Activated CD8-positive, alpha-beta memory T cell treated with anti-CD3 and anti-CD28 coated beads, Interleukin-2, amount 50 U/mL, for 48 hours (primary cell): ENCODE measurements at regions not wholly inside any gene's neighbourhood (a gene's known extent, or its start where the extent isn't known, plus 50 kb on each side); places are given as distances from the start of the nearest gene placed in this dataset.

ENCODE experiments used
- DNase-seq: peaks from one replicate; pipeline ENCODE4 v3.0.0-alpha.2; 2020

DNA sequence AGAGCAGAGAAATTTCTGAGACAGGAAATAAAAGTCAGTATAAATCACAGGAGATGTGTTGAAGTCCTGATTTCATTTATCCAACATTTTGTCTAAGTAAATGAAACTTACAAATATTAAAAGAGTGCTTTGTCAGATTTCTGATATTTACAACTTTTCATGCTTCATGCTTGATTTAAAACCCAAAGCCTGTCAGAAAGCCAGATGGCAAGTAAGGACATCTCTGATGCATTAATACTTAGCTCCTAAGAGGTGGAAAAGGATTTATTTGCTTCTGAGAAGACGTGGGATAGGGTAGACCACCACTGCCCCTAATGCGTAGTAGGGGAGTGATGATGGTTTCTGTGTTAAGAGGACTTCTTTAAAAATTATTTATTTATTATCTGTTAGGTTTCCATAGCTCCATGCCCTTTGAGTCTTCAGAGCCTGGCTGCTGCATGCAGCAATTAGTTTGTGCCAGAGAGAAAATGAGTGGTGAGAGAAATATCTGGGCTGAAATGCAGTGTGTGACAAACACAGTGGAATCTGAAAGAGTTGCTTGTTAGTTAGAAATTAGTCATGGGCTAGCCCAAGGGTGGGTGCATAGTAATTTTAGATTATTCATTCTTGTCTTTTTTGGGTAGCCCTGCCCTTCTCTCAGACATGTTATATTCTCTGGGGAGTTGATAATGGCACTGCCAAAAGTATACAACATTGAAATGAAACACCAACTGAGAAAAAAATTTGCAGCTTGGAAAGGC, 333.8 kb downstream of the C4orf33 start:
- DNase-seq: no peak

DNA sequence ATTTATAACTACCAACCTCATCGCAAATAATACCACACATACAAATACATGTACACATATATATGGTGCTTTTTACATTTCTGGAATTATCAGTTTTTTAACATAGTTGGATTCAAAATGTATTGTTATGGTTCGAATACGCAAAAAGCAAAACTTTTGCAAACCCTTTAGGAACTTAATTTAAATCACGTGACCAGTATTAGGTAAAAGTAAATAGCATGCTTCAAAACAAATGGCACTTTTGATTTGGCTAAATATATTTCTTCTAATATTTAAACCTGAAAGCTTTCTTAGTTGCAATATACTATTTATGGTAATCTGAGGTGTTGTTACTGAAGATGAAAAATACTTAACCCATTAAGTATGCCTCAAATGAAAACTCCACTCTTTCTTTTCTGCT, 341.4 kb downstream of the C4orf33 start:
- no peak for DNase-seq

DNA sequence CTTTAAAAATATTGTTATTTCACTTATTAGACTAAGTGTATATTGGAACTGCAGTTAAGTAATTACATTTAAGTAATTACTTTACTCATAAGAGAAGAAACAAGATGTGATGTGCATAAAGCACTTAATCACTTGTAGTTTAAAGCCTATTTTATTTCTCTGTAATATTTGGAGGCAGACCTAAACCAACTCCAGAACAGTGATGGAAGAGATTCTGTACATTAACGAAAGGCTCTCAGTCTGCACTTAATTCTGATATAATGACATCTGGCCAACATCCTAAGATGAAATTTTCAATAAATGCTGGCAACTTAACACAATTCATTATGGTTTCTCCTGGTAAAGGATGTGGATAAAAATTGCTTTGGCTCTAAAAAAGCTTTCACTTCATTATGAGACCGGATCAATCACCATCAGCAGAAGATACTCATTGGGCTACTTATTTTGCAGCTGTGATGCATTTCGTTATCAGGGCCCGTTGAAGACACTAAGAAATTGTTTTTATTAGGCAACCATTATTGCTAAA, 342.6 kb downstream of the C4orf33 start:
- DNase-seq: no peak

GRCh38 chr4:129446074-129446473, 350.1 kb downstream of the C4orf33 start:
- no peak for DNase-seq

- DNase-seq: no peak
Measured at GRCh38 chr4:129453524-129454200, 357.7 kb downstream of the C4orf33 start.

DNA sequence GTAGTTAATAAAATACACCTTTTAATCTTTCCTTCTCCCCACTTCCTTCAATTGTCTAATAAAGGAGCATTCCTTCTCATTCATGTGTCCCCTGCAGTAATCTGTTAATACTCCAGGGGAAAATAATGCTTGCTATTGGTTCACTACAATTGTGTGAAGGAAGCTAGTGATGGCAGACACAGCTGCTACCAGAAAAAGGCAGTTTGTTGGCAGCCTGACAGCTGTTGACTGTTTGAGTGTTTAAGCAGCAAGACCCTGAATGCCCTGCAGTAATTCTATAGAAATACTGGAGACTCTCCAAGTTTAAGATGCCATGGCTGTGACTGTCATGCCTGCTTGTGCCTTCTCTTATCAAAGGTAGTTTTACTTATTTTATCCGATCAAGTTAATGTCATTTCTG, 359.5 kb downstream of the C4orf33 start:
- no peak for DNase-seq

DNA sequence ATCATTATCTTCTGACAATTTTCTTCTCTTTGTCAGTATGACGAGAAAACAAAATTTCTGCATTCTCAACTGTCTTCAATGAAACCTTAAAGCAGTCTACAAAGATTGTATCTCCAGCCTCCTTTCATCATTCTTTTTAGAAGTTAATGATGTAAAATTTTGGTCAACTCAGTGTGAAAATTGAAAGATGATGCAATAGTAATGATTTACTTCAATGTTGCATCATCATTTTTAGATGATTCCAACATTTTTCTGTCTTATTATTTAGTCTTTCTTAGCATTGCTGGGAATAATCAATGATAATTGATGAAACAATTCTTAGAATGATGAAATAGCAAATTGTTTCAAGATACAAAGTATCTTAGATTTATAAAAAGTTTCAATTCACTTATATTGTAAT, 372.7 kb downstream of the C4orf33 start:
- no peak for DNase-seq

GRCh38 chr4:129474698-129475097, 378.7 kb downstream of the C4orf33 start:
- no peak for DNase-seq

DNA sequence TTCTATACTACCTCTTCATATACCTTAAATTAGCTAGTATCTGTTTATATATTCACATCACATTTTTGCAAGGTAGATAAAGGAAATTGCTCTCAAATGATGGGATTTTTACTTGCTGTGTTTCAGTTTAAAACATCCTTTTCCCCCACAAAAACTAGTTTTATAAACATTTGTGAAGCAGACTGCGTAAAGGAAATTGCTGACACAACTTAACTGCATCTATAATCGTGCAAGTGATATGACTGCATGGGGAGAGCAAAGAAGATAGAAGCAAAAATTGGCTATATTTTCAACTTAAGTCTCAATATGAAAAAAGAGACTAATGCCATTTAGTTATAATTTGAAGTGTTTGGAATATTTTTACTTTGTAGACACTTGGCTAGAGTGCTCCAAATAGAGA, 385.2 kb downstream of the C4orf33 start:
- DNase-seq: no peak

DNA sequence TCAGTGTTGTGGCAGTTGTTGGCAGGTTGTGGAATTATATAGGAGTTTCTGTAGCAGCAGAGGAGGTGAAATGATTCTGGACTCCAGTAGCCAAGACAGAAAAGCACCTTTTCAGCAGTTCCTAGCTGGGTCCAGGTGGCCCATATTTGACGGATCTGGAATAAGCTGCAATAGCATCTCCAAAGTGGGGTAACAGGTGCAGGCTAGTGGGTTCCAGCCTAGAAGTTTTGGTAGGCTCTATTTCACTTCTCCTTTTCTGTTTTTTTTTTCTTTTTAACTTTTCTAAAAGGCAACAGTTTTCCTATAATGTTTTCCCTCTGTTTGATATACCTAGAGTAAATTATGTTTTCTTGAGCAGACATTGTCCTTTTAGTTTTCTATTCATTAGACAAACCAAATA, 392.5 kb downstream of the C4orf33 start:
- DNase-seq: no peak

GRCh38 chr4:129490516-129490915, 394.6 kb downstream of the C4orf33 start:
- DNase-seq: no peak

DNA sequence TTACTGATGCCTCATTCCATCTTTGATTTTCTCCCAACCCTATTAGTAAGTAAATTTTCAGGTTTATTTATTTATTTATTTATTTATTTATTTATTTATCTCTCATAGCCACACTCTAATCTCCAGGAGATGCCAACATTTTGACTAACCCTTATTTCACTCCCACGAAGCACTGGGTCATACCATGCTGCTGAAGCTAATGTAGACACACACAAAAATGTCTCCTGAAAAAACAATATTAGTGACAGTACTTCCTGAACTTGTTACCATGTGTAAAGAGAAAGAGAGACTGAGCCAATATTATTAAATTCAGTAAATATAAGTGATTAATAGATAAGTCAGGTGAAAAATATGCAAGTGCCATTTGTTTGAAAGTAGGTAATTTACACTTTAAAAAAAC, 402.7 kb downstream of the C4orf33 start:
- DNase-seq: no peak

- no peak for DNase-seq
Measured at GRCh38 chr4:129514852-129515251, 418.9 kb downstream of the C4orf33 start.

DNA sequence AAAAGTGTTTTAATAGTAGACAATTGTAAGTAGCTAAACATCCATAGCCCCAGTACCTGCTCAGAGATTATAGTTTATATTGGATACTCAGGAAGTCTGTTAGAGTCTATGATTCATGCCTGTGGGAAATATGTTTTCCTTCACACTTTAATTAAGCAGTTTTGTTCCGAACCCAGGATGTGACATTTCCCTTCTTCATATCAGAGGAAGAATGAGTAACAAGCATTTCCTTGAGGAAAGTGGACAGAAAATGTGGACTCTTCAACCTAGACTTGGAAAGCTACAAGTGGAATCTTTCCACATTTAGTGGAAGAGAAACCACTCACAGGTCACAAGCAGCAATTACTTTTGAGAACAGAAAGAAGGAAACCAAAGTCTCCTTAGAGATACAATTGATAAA, 419.4 kb downstream of the C4orf33 start:
- DNase-seq: no peak

DNA sequence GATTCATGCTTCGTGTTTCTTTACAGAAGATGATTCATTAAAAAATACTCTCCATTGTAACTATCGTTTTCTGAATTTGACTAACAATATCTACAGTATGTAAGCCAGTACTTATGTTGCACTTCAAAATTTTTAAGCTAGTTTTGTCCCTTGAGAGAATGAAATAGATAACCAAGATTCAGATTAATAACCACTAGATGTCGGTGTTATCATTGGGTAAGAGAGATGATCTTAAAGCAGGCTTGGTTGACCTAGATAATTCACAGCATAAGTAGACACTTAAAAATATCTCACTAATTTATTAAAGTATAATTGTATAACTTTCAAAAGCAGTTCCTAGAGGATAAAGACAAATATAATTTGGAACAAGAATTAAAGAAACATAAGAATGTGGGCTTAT, 430.9 kb downstream of the C4orf33 start:
- DNase-seq: no peak

DNA sequence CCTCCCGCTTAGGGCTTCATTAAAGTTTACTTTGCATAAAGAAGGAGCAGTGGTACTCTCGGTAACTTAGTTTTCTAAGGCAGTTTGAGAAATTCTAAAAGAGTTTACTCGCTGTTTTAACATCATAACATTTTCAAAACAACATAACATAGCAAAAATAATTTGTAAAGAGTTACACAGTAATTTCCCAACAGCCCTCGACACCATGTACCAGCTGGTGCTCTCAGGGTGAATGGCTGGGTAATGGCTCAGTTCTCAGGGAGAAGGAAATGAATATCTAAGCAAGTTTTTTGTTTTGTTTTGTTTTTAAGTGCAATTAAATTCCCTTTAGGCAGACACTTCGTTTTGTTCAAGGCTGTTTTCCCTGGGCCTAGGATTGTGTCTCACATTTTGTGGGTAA, 435.3 kb downstream of the C4orf33 start:
- DNase-seq: no peak

- no peak for DNase-seq
Measured at GRCh38 chr4:129532573-129532972, 436.6 kb downstream of the C4orf33 start.

GRCh38 chr4:129543299-129543698, 447.3 kb downstream of the C4orf33 start:
- no peak for DNase-seq

DNA sequence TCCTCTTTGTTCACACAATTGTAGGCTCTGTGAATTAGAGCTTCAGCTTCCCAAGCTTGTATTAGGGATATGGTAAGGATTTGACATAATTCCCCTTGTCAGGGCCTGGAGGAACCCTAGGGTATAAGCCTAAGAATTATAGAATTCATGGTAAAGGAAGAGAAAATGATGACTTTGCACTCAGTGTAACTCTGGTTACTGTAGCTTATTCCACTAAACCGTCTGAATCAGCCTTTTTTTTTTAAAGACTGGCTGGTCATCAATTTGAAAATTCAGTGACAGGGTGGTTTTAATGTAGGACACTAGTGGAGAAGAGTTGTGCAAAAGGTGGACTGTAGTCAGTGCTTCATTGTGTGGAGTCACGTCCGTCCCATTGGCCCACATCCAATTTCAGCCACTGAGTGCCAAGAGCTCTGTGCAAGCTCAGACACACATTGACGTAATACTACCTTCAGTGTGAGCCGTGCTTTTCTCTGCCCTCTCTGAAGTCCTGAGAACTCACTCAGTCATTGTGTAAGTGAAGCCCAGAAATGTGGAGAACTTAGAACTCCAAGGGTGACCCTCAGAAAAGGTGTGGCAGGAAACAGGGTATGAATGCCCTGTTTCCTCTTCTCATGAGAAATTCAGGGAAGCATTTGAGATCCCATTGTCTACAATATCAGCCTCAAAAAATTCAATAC, 449.8 kb downstream of the C4orf33 start:
- no peak for DNase-seq

DNA sequence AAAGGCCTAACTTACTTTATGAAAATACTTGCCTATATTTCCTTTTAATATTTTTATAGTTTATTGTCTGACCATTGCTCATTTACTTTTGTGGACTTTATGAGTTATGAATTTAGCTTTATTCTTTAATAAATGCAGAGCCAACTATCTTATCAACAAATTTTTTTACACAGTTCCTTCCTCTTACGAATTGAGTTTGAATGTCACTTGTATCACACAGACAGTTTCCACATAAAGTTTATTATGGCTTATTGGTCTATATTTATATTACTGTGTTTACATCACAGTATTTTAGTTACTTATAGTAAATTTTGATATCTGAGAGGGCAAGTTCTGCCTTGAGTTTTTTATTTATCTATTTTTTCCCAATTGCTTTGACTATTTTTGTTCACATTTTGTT, 450.6 kb downstream of the C4orf33 start:
- DNase-seq: no peak

GRCh38 chr4:129550281-129550785, 454.4 kb downstream of the C4orf33 start:
- no peak for DNase-seq

DNA sequence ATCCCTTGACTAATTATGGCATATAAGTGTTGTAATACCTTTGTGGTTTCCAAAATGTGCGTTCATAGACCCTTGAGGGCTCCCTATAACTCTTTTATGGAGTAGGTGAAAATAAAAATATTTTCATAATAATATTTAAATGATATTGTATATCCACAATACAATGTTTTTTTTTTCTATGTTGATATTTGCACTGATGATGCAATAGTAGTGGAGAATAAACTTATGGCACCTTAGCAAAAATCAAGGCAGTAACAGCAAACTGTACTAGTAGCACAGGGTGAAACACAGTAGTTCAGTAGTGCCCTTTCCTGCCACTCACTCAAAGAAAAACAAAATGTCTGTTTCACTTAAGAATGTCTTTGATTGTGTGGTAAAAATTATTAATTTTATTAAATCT, 465.3 kb downstream of the C4orf33 start:
- no peak for DNase-seq

GRCh38 chr4:129561886-129562671, 466.1 kb downstream of the C4orf33 start:
- no peak for DNase-seq
